BLaER1 (cell line): ENCODE measurements at regions not wholly inside any gene's neighbourhood (a gene's known extent, or its start where the extent isn't known, plus 50 kb on each side); places are given as distances from the start of the nearest gene placed in this dataset.
"Not testable (repeated sequence)": the region's sequence is repeated elsewhere in the genome, so short reads cannot be mapped to it uniquely, and the experiment has no call there.

Experiments
- H3K27ac ChIP-seq: shearing (Covaris generic); formaldehyde crosslinking; 2 replicates; pipeline ENCODE4 v1.8.1; 2022
- H3K27me3 ChIP-seq: shearing (Covaris generic); formaldehyde crosslinking; 2 replicates; pipeline ENCODE4 v1.8.1; 2022
- H3K36me3 ChIP-seq: shearing (Covaris generic); formaldehyde crosslinking; 2 replicates; pipeline ENCODE4 v1.8.1; 2022
- H3K4me1 ChIP-seq: shearing (Covaris generic); formaldehyde crosslinking; 2 replicates; pipeline ENCODE4 v1.8.1; 2022
- H3K4me2 ChIP-seq: shearing (Covaris generic); formaldehyde crosslinking; 2 replicates; pipeline ENCODE4 v1.8.1; 2022
- H3K4me3 ChIP-seq: shearing (Covaris generic); formaldehyde crosslinking; 2 replicates; pipeline ENCODE4 v1.8.1; 2022
- H3K9ac ChIP-seq: shearing (Covaris generic); formaldehyde crosslinking; 2 replicates; pipeline ENCODE4 v1.8.1; 2022
- H3K9me3 ChIP-seq: shearing (Covaris generic); formaldehyde crosslinking; 2 replicates; pipeline ENCODE4 v1.8.1; 2022
- H4K20me1 ChIP-seq: shearing (Covaris generic); formaldehyde crosslinking; 2 replicates; pipeline ENCODE4 v1.8.1; 2022
- Cebpa-rat ChIP-seq: shearing (Covaris generic); IDR thresholded peaks from 2 replicates; pipeline ENCODE4 v1.8.1; 2022

GRCh38 chr11:100594320-100594719, 92.8 kb upstream of the ARHGAP42 start:
- H3K9ac ChIP-seq = no peak overlapping the region
- H3K27ac ChIP-seq = no peak overlapping the region
- H3K9me3 ChIP-seq = no peaks in the 10 kb centered on the region
- H3K4me3 ChIP-seq = no peak overlapping the region
- no peaks in the 10 kb centered on the region for H3K4me1 ChIP-seq
- no peak overlapping the region for H3K4me2 ChIP-seq
- no peaks in the 10 kb centered on the region for H3K27me3 ChIP-seq
- TF ChIP-seq Cebpa-rat = no peak
- H4K20me1 ChIP-seq = no peaks in the 10 kb centered on the region
- H3K36me3 ChIP-seq = no peaks in the 10 kb centered on the region

- Histone ChIP-seq H3K9ac (no peak overlapping the region), H3K36me3 (no peaks in the 10 kb centered on the region), H3K27ac (no peak overlapping the region), H3K9me3 (no peaks in the 10 kb centered on the region), H3K4me2 (no peak overlapping the region), H3K4me3 (no peak overlapping the region), H4K20me1 (no peaks in the 10 kb centered on the region), H3K4me1 (no peaks in the 10 kb centered on the region), H3K27me3 (no peaks in the 10 kb centered on the region)
- no peak for TF ChIP-seq Cebpa-rat
These were observed 86.1 kb upstream of the ARHGAP42 start for GRCh38 chr11:100600941-100601340.

- H3K27me3 ChIP-seq = no peaks in the 10 kb centered on the region
- no peak for TF ChIP-seq Cebpa-rat
- H4K20me1 ChIP-seq = no peaks in the 10 kb centered on the region
These were observed 84.4 kb upstream of the ARHGAP42 start for GRCh38 chr11:100602716-100603115.

GRCh38 chr11:100607761-100608160, 79.3 kb upstream of the ARHGAP42 start:
- not testable (repeated sequence) for H3K4me3 ChIP-seq, H3K4me1 ChIP-seq, H3K9me3 ChIP-seq, H3K36me3 ChIP-seq, H3K9ac ChIP-seq, H3K27me3 ChIP-seq, H3K27ac ChIP-seq, H4K20me1 ChIP-seq, H3K4me2 ChIP-seq

More at GRCh38 chr11:100602716-100603115, 84.4 kb upstream of the ARHGAP42 start:
- Histone ChIP-seq H3K36me3 (no peaks in the 10 kb centered on the region), H3K4me2 (no peak overlapping the region), H3K4me1 (no peaks in the 10 kb centered on the region), H3K9me3 (no peaks in the 10 kb centered on the region), H3K9ac (no peak overlapping the region), H3K27ac (no peak overlapping the region), H3K4me3 (no peak overlapping the region)

GRCh38 chr11:100612766-100613165, 74.3 kb upstream of the ARHGAP42 start:
- TF ChIP-seq Cebpa-rat = no peak
- H3K36me3 ChIP-seq = no peaks in the 10 kb centered on the region
- no peaks in the 10 kb centered on the region for H3K27me3 ChIP-seq
- peak overlapping the region; percentile 24; the same call in 1 of the 2 replicates for H3K4me2 ChIP-seq
- no peak overlapping the region for H3K4me3 ChIP-seq
- H3K9me3 ChIP-seq = peaks cover 4% of the 10 kb centered on the region; the same call in 1 of the 2 replicates
- peaks cover 6% of the 10 kb centered on the region; the same call in 1 of the 2 replicates for H3K4me1 ChIP-seq
- no peak overlapping the region for H3K27ac ChIP-seq
- no peaks in the 10 kb centered on the region for H4K20me1 ChIP-seq
- no peak overlapping the region for H3K9ac ChIP-seq

- H3K9me3 ChIP-seq = peaks cover 29% of the 10 kb centered on the region
- no peaks in the 10 kb centered on the region for H3K27me3 ChIP-seq
- H3K9ac ChIP-seq = no peak overlapping the region
- no peaks in the 10 kb centered on the region for H4K20me1 ChIP-seq
- TF ChIP-seq Cebpa-rat = no peak
- H3K4me1 ChIP-seq = 0 out of 2 replicates have a peak, but pooled peaks cover 6% of the 10 kb centered on the region
- H3K4me3 ChIP-seq = no peak overlapping the region
- no peak overlapping the region for H3K27ac ChIP-seq
- no peaks in the 10 kb centered on the region for H3K36me3 ChIP-seq
- H3K4me2 ChIP-seq = no peak overlapping the region
These were observed 68.2 kb upstream of the ARHGAP42 start for GRCh38 chr11:100618914-100619313.

GRCh38 chr11:100619484-100619883, 67.6 kb upstream of the ARHGAP42 start:
- no peak for TF ChIP-seq Cebpa-rat
- H3K4me2 ChIP-seq = no peak overlapping the region
- H3K36me3 ChIP-seq = no peaks in the 10 kb centered on the region
- peaks cover 34% of the 10 kb centered on the region for H3K9me3 ChIP-seq
- H3K4me1 ChIP-seq = 0 out of 2 replicates have a peak, but pooled peaks cover 6% of the 10 kb centered on the region
- no peaks in the 10 kb centered on the region for H3K27me3 ChIP-seq
- H3K9ac ChIP-seq = no peak overlapping the region
- H4K20me1 ChIP-seq = no peaks in the 10 kb centered on the region
- H3K4me3 ChIP-seq = no peak overlapping the region
- H3K27ac ChIP-seq = no peak overlapping the region

GRCh38 chr11:100622404-100622803, 64.7 kb upstream of the ARHGAP42 start:
- H4K20me1 ChIP-seq = no peaks in the 10 kb centered on the region
- H3K27ac ChIP-seq = no peak overlapping the region
- H3K4me2 ChIP-seq = no peak overlapping the region
- 0 out of 2 replicates have a peak, but pooled peaks cover 6% of the 10 kb centered on the region for H3K4me1 ChIP-seq
- H3K9ac ChIP-seq = no peak overlapping the region
- peaks cover 34% of the 10 kb centered on the region for H3K9me3 ChIP-seq
- H3K4me3 ChIP-seq = no peak overlapping the region
- no peaks in the 10 kb centered on the region for H3K27me3 ChIP-seq
- no peaks in the 10 kb centered on the region for H3K36me3 ChIP-seq
- no peak for TF ChIP-seq Cebpa-rat

GRCh38 chr11:100624346-100624745, 62.7 kb upstream of the ARHGAP42 start:
- H3K4me2 ChIP-seq = no peak overlapping the region
- no peaks in the 10 kb centered on the region for H3K27me3 ChIP-seq
- H3K27ac ChIP-seq = no peak overlapping the region
- TF ChIP-seq Cebpa-rat = no peak
- no peak overlapping the region for H3K4me3 ChIP-seq
- H4K20me1 ChIP-seq = no peaks in the 10 kb centered on the region
- H3K4me1 ChIP-seq = 0 out of 2 replicates have a peak, but pooled peaks cover 4% of the 10 kb centered on the region
- peaks cover 34% of the 10 kb centered on the region for H3K9me3 ChIP-seq
- H3K36me3 ChIP-seq = no peaks in the 10 kb centered on the region
- no peak overlapping the region for H3K9ac ChIP-seq

GRCh38 chr11:100625041-100625440, 62.0 kb upstream of the ARHGAP42 start:
- Histone ChIP-seq H3K27me3 (no peaks in the 10 kb centered on the region), H3K36me3 (no peaks in the 10 kb centered on the region), H3K27ac (no peak overlapping the region), H4K20me1 (no peaks in the 10 kb centered on the region), H3K4me1 (no peaks in the 10 kb centered on the region), H3K4me2 (no peak overlapping the region), H3K9me3 (peaks cover 34% of the 10 kb centered on the region), H3K9ac (no peak overlapping the region), H3K4me3 (no peak overlapping the region)
- no peak for TF ChIP-seq Cebpa-rat

- no peak overlapping the region for H3K4me2 ChIP-seq
- H3K9me3 ChIP-seq = no peaks in the 10 kb centered on the region
- no peaks in the 10 kb centered on the region for H3K27me3 ChIP-seq
- no peaks in the 10 kb centered on the region for H4K20me1 ChIP-seq
- H3K4me1 ChIP-seq = no peaks in the 10 kb centered on the region
- H3K9ac ChIP-seq = no peak overlapping the region
- no peak for TF ChIP-seq Cebpa-rat
- H3K36me3 ChIP-seq = no peaks in the 10 kb centered on the region
- no peak overlapping the region for H3K27ac ChIP-seq
- H3K4me3 ChIP-seq = no peak overlapping the region
These were observed 57.4 kb upstream of the ARHGAP42 start for GRCh38 chr11:100629671-100630070.
